Islet precursor cell (in vitro differentiated cells): ENCODE measurements at regions not wholly inside any gene's neighbourhood (a gene's known extent, or its start where the extent isn't known, plus 50 kb on each side); places are given as distances from the start of the nearest gene placed in this dataset.

Source experiments
- DNase-seq: peaks from one replicate; pipeline ENCODE4 v3.0.0-alpha.2; 2018

- no peak for DNase-seq
Observed at GRCh38 chr2:136399667-136400289, 281.8 kb upstream of the CXCR4 start.

GRCh38 chr2:136395582-136395981 is 277.6 kb upstream of the CXCR4 start:
- DNase-seq = no peak

- no peak for DNase-seq
Observed at GRCh38 chr2:136394136-136395060, 276.4 kb upstream of the CXCR4 start.

GRCh38 chr2:136393514-136393913 is 275.6 kb upstream of the CXCR4 start:
- no peak for DNase-seq

- no peak for DNase-seq
Observed at GRCh38 chr2:136392897-136393505, 275.1 kb upstream of the CXCR4 start.

GRCh38 chr2:136389809-136390208 is 271.9 kb upstream of the CXCR4 start:
- DNase-seq = no peak

GRCh38 chr2:136386046-136386445 is 268.1 kb upstream of the CXCR4 start:
- DNase-seq = no peak

- DNase-seq = peak; percentile 65
Observed at GRCh38 chr2:136384531-136385303, 266.8 kb upstream of the CXCR4 start.

- DNase-seq = no peak
Observed at GRCh38 chr2:136383167-136383566, 265.2 kb upstream of the CXCR4 start.

GRCh38 chr2:136381722-136382633 is 264.0 kb upstream of the CXCR4 start:
- no peak for DNase-seq

GRCh38 chr2:136381245-136381644 is 263.3 kb upstream of the CXCR4 start:
- no peak for DNase-seq

- peak; percentile 77 for DNase-seq
Observed at GRCh38 chr2:136378712-136379595, 261.0 kb upstream of the CXCR4 start.

- peak; percentile 29 for DNase-seq
Observed at GRCh38 chr2:136377423-136378382, 259.8 kb upstream of the CXCR4 start.

GRCh38 chr2:136376798-136377211 is 258.9 kb upstream of the CXCR4 start:
- DNase-seq = peak; percentile 40

- peak; percentile 28 for DNase-seq
Observed at GRCh38 chr2:136376211-136376610, 258.3 kb upstream of the CXCR4 start.

GRCh38 chr2:136375017-136375901 is 257.3 kb upstream of the CXCR4 start:
- DNase-seq = no peak

GRCh38 chr2:136373841-136374240 is 255.9 kb upstream of the CXCR4 start:
- no peak for DNase-seq

- DNase-seq = no peak
Observed at GRCh38 chr2:136373029-136373428, 255.1 kb upstream of the CXCR4 start.

- DNase-seq = no peak
Observed at GRCh38 chr2:136363900-136364299, 246.0 kb upstream of the CXCR4 start.
